EH (cell line): ENCODE measurements at regions not wholly inside any gene's neighbourhood (a gene's known extent, or its start where the extent isn't known, plus 50 kb on each side); places are given as distances from the start of the nearest gene placed in this dataset.
"Not testable (repeated sequence)": the region's sequence is repeated elsewhere in the genome, so short reads cannot be mapped to it uniquely, and the experiment has no call there.

Source experiments
- DNase-seq: peaks from one replicate; pipeline ENCODE4 v3.0.0-alpha.2; 2015; ENCODE audit warnings: low read depth

GRCh38 chrX:34576864-34577263, 80.2 kb downstream of the TMEM47 start:
- DNase-seq, result no peak

- no peak for DNase-seq
Measured at GRCh38 chrX:34565981-34566380, 91.1 kb downstream of the TMEM47 start.

- DNase-seq, result peak; percentile 12
Measured at GRCh38 chrX:34563804-34564203, 93.3 kb downstream of the TMEM47 start.

- no peak for DNase-seq
Measured at GRCh38 chrX:34563061-34563460, 94.0 kb downstream of the TMEM47 start.

- peak; percentile 1 for DNase-seq
Measured at GRCh38 chrX:34562006-34562405, 95.1 kb downstream of the TMEM47 start.

GRCh38 chrX:34560180-34560579, 96.9 kb downstream of the TMEM47 start:
- no peak for DNase-seq

- peak; percentile 34 for DNase-seq
Measured at GRCh38 chrX:34559325-34559724, 97.8 kb downstream of the TMEM47 start.

- no peak for DNase-seq
Measured at GRCh38 chrX:34557733-34558132, 99.4 kb downstream of the TMEM47 start.

GRCh38 chrX:34555481-34555880, 101.6 kb downstream of the TMEM47 start:
- no peak for DNase-seq

GRCh38 chrX:34546366-34546765, 110.7 kb downstream of the TMEM47 start:
- DNase-seq, result no peak

GRCh38 chrX:34528081-34528480, 129.0 kb downstream of the TMEM47 start:
- no peak for DNase-seq

- DNase-seq, result peak; percentile 15
Measured at GRCh38 chrX:34521563-34521962, 135.5 kb downstream of the TMEM47 start.

GRCh38 chrX:34509394-34509793, 147.7 kb downstream of the TMEM47 start:
- no peak for DNase-seq

GRCh38 chrX:34503119-34503518, 154.0 kb downstream of the TMEM47 start:
- no peak for DNase-seq

GRCh38 chrX:34493086-34493485, 164.0 kb downstream of the TMEM47 start:
- DNase-seq, result no peak

GRCh38 chrX:34491126-34491525, 166.0 kb downstream of the TMEM47 start:
- DNase-seq, result no peak

- DNase-seq, result no peak
Measured at GRCh38 chrX:34487364-34487763, 169.7 kb downstream of the TMEM47 start.

GRCh38 chrX:34483980-34484379, 173.1 kb downstream of the TMEM47 start:
- no peak for DNase-seq

GRCh38 chrX:34470507-34470906, 186.6 kb downstream of the TMEM47 start:
- no peak for DNase-seq

- DNase-seq, result peak; percentile 5
Measured at GRCh38 chrX:34467437-34467836, 189.6 kb downstream of the TMEM47 start.

- not testable (repeated sequence) for DNase-seq
Measured at GRCh38 chrX:34463220-34463619, 193.9 kb downstream of the TMEM47 start.

GRCh38 chrX:34457850-34458249, 199.2 kb downstream of the TMEM47 start:
- not testable (repeated sequence) for DNase-seq

- no peak for DNase-seq
Measured at GRCh38 chrX:34437586-34437985, 219.5 kb downstream of the TMEM47 start.

- DNase-seq, result peak; percentile 25
Measured at GRCh38 chrX:34426334-34426733, 230.8 kb downstream of the TMEM47 start.

- no peak for DNase-seq
Measured at GRCh38 chrX:34406580-34406979, 250.5 kb downstream of the TMEM47 start.
